ENCODE measurements at regions not wholly inside any gene's neighbourhood (a gene's known extent, or its start where the extent isn't known, plus 50 kb on each side); places are given as distances from the start of the nearest gene placed in this dataset.
"Not testable (repeated sequence)": the region's sequence is repeated elsewhere in the genome, so short reads cannot be mapped to it uniquely, and the experiment has no call there.

DNA sequence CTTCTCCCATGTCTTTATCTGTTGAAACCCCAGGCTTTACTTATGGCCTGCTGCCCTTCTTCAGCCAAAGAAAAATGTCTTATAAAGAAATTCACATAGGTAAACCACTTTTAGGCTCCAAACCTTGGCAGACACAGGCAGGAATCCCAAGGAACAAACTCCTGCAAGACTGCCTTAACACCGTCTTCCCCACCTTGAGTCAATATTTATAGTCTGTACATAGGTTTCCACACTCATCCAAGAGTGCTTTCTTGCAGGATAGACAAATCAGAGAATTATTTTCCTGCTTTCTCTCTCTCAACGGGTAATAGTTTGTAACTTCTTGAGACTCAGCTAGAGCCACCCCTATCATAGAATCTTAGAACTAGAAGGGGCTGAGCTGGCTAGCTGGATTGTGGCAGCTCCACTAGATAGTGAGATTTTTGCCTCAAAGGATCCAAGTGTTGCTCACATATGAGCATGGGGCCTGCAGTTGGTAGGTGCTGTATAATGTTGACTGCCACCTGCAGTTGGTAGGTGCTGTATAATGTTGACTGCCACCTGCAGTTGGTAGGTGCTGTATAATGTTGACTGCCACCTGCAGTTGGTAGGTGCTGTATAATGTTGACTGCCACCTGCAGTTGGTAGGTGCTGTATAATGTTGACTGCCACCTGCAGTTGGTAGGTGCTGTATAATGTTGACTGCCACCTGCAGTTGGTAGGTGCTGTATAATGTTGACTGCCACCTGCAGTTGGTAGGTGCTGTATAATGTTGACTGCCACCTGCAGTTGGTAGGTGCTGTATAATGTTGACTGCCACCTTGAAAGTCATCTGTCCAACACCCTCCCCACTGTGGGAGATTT, 142.5 kb downstream of the MINAR1 start:
- H3K27me3 ChIP-seq (ENCODE audit: insufficient read depth, low read length); H3K9ac ChIP-seq (ENCODE audit: low read depth, low read length); H3K4me3 ChIP-seq (ENCODE audit: low read length); H3K27ac ChIP-seq (ENCODE audit: low read depth, low read length); H3K9me3 ChIP-seq (ENCODE audit: insufficient read depth, low read depth, low read length); H3K4me1 ChIP-seq (ENCODE audit: insufficient read depth, low read length); H3K36me3 ChIP-seq (ENCODE audit: insufficient read depth, low read length): not testable (repeated sequence)
- WGBS, result 78% methylated on average over 2 of the region's 2 CpGs

DNA sequence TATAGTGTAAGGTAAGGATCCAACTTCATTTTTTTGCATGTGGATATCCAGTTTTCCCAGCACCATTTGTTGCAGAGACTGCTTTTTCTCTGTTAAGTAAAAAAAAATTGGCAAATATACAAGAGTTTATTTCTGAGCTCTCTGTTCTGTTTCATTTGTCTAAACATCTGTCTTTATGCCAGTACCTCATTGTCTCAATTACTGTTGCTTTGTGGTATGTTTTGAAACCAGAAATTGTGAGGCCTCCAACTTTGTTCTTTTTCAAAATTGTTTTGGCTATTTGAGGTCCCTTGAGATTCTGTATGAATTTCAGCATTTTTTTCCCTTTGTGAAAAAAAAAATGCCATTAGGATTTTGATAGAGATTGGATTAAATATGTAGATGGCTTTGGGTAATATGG, 150.5 kb downstream of the MINAR1 start:
- Histone ChIP-seq H3K9me3 (ENCODE audit: insufficient read depth, low read depth, low read length) (no peaks in the 10 kb centered on the region), H3K27ac (ENCODE audit: low read depth, low read length) (no peak overlapping the region), H3K36me3 (ENCODE audit: insufficient read depth, low read length) (no peaks in the 10 kb centered on the region), H3K4me1 (ENCODE audit: insufficient read depth, low read length) (no peaks in the 10 kb centered on the region), H3K4me3 (ENCODE audit: low read length) (no peak overlapping the region), H3K9ac (ENCODE audit: low read depth, low read length) (no peak overlapping the region), H3K27me3 (ENCODE audit: insufficient read depth, low read length) (no peaks in the 10 kb centered on the region; the same call in 1 of the 2 replicates)

DNA sequence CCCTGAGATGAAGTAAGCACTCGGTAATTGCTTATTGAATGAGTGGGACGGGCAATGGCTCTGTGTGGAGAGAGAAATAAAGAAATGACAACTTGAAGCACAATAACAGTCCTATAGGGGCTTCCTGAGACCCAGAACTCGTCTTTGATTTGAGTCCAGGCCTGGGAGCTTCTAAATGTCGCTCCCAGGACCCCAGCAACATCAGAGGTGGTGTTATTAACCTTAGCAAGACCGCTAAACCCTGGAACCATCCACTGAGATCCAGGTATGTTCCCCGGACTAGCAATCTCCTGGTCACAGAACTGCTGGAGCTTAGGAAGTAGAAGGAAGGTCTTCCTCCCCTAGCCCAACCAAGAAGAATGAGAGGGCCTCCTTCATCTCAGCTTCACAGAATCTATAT, 160.0 kb downstream of the MINAR1 start:
- no peak overlapping the region for H3K4me3 ChIP-seq (ENCODE audit: low read length)
- H3K9ac ChIP-seq (ENCODE audit: low read depth, low read length), result no peak overlapping the region
- H3K27ac ChIP-seq (ENCODE audit: low read depth, low read length), result no peak overlapping the region
- 89% methylated on average over 6 of the region's 6 CpGs for whole genome bisulfite sequencing
- no peaks in the 10 kb centered on the region for H3K9me3 ChIP-seq (ENCODE audit: insufficient read depth, low read depth, low read length)
- H3K36me3 ChIP-seq (ENCODE audit: insufficient read depth, low read length), result no peaks in the 10 kb centered on the region
- H3K4me1 ChIP-seq (ENCODE audit: insufficient read depth, low read length), result no peaks in the 10 kb centered on the region
- H3K27me3 ChIP-seq (ENCODE audit: insufficient read depth, low read length), result no peaks in the 10 kb centered on the region

DNA sequence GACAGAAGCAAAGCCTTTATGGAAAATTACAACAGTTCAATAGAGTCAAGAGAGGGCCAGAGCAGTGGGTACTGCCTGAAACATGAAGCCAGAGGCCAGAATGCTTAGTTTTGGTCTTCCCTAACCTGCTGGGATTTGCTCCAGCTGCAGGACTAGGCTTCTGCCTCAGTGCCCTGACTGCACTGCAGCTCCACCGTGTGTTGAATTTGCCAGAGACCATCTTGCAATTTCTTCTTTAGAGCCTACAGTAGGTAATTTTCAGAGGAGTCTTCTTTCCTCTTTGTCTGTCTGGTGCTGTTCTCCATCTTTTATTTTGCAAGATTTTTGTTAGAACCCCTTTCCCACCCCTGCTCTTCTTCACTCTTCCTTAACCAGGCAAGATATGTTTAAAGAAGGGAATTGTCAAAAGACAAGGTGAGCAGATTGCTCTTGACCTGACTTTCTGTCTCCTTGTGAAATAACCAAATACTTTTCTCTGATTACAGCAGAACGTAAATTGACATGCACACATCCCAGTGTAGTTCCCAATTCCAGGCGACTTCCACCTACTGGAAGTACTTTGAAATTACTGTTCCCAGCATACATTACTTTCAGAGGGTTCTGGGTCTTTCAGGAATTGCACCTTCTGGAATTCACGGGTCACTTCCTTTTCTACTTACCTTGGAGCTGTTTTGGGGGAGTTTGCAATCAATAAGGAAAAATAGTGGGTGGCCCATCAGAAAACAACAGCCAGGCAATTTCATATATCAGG, 161.2 kb downstream of the MINAR1 start:
- no peaks in the 10 kb centered on the region for H3K27me3 ChIP-seq (ENCODE audit: insufficient read depth, low read length)
- no peak overlapping the region for H3K4me3 ChIP-seq (ENCODE audit: low read length)
- H3K27ac ChIP-seq (ENCODE audit: low read depth, low read length), result no peak overlapping the region
- H3K4me1 ChIP-seq (ENCODE audit: insufficient read depth, low read length), result no peaks in the 10 kb centered on the region
- 71% methylated on average over 4 of the region's 4 CpGs for WGBS
- H3K9ac ChIP-seq (ENCODE audit: low read depth, low read length), result no peak overlapping the region
- no peaks in the 10 kb centered on the region for H3K36me3 ChIP-seq (ENCODE audit: insufficient read depth, low read length)
- no peaks in the 10 kb centered on the region for H3K9me3 ChIP-seq (ENCODE audit: insufficient read depth, low read depth, low read length)

DNA sequence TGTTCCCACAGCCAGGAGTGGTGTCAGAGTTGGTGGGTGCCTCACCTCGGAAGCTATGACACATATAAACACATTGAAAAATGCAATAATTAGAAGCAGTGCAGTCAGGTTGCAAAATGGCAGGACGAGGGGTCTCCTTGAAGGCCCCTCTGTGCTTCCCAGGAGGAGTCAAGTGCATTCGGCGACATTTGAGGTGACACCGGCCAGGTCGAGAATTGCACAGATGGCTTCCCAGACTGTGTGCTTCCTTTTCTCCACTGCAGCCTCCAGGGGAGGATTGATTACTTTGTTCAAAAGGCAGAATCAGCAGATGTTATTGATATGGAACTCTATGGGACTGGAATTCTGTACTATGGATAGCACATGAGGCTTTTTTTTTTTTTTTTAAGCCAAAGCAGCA, 163.2 kb downstream of the MINAR1 start:
- Histone ChIP-seq H3K4me3 (ENCODE audit: low read length) (no peak overlapping the region), H3K4me1 (ENCODE audit: insufficient read depth, low read length) (no peaks in the 10 kb centered on the region), H3K27me3 (ENCODE audit: insufficient read depth, low read length) (no peaks in the 10 kb centered on the region), H3K9ac (ENCODE audit: low read depth, low read length) (no peak overlapping the region), H3K27ac (ENCODE audit: low read depth, low read length) (no peak overlapping the region), H3K9me3 (ENCODE audit: insufficient read depth, low read depth, low read length) (no peaks in the 10 kb centered on the region), H3K36me3 (ENCODE audit: insufficient read depth, low read length) (no peaks in the 10 kb centered on the region)
- WGBS, result 94% methylated on average over 6 of the region's 6 CpGs

DNA sequence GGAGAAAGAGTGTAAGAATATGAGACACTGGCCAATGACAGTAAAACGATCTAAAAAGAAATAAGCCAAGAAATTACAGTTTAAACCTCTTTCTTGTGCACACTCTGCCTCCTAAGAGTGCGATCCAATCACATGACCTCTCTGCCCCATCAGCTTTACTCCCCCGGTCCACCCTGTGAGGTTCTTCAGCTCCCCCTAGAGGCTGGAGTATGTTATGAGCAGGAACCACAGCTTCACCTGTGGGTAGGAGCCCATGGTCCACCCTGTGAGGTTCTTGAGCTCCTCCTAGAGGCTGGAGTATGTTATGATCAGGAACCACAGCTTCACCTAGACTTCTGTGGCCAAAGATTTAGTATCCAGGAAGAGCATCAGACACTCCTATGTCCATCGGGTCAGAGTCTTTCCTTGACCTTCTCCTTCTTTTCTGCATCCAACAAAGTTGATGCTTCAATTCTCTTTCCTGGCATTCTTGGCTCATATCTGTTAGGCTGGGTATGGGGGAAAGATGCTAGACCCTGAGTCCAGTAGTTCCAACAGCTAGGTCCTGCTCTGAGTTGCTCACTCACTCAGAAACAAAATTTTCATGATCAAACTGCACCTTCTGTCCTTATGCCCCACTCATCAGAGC, 164.0 kb downstream of the MINAR1 start:
- no peaks in the 10 kb centered on the region for H3K27me3 ChIP-seq (ENCODE audit: insufficient read depth, low read length)
- no peaks in the 10 kb centered on the region for H3K9me3 ChIP-seq (ENCODE audit: insufficient read depth, low read depth, low read length)
- no peak overlapping the region for H3K27ac ChIP-seq (ENCODE audit: low read depth, low read length)
- H3K36me3 ChIP-seq (ENCODE audit: insufficient read depth, low read length), result no peaks in the 10 kb centered on the region
- 60% methylated on average over 4 of the region's 4 CpGs for WGBS
- H3K4me3 ChIP-seq (ENCODE audit: low read length), result no peak overlapping the region
- no peak overlapping the region for H3K9ac ChIP-seq (ENCODE audit: low read depth, low read length)
- H3K4me1 ChIP-seq (ENCODE audit: insufficient read depth, low read length), result no peaks in the 10 kb centered on the region

DNA sequence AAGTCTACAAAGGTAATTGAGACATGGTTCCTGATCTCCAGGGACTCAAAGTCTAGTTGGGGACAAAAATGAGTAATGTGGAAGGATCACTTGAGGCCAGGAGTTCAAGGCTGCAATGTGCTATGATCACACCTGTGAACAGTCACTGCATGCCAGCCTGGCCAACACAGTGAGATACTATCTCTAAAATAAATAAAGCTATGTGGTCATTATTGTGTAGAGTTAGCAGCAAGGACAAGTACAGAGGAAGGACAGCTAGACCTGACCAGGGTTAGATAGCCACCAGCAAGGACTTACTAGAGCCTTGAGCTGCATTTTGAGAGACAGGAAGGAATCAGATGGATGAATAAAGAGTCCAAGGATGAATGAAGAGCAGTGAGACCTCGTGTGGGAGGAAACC, 166.5 kb downstream of the MINAR1 start:
- 94% methylated on average over 1 of the region's 1 CpG for WGBS
- Histone ChIP-seq H3K36me3 (ENCODE audit: insufficient read depth, low read length) (no peaks in the 10 kb centered on the region), H3K4me3 (ENCODE audit: low read length) (no peak overlapping the region), H3K9me3 (ENCODE audit: insufficient read depth, low read depth, low read length) (no peaks in the 10 kb centered on the region), H3K4me1 (ENCODE audit: insufficient read depth, low read length) (no peaks in the 10 kb centered on the region), H3K27me3 (ENCODE audit: insufficient read depth, low read length) (no peaks in the 10 kb centered on the region), H3K9ac (ENCODE audit: low read depth, low read length) (no peak overlapping the region), H3K27ac (ENCODE audit: low read depth, low read length) (no peak overlapping the region)

DNA sequence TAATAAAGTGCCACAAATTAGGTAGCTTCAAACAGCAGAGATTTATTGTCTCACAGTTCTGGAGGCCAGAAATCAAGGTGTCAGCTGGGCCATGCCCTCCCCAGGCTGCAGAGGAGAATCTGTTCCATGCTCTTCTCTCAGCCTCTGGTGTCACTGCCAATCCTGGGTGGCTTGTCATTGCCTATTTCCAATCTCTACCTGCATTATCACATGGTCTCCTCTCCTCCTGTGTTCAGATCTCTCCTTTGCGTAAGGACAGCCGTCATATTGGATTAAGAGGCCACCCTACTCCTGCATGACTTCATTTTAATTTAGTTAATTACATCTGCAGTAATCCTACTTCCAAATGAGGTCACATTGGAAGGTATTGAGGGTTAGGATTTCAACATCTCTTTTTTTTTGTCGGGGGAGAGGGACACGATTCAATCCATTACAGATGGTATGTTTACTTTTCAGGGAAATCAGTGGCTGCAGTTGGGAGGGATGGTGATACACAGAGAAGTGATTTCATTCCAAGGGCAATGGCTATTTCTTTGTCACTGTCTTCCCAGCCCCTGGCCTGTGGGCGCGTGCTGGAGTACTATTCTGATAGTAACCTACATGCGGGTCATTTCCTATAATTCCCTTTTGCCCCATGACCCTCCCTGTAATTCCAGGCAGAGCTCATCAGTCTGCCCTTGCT, 169.4 kb downstream of the MINAR1 start:
- Histone ChIP-seq H3K4me3 (ENCODE audit: low read length) (no peak overlapping the region), H3K36me3 (ENCODE audit: insufficient read depth, low read length) (no peaks in the 10 kb centered on the region), H3K4me1 (ENCODE audit: insufficient read depth, low read length) (no peaks in the 10 kb centered on the region), H3K9ac (ENCODE audit: low read depth, low read length) (no peak overlapping the region), H3K27ac (ENCODE audit: low read depth, low read length) (no peak overlapping the region), H3K27me3 (ENCODE audit: insufficient read depth, low read length) (no peaks in the 10 kb centered on the region), H3K9me3 (ENCODE audit: insufficient read depth, low read depth, low read length) (no peaks in the 10 kb centered on the region)
- 89% methylated on average over 7 of the region's 7 CpGs for WGBS

DNA sequence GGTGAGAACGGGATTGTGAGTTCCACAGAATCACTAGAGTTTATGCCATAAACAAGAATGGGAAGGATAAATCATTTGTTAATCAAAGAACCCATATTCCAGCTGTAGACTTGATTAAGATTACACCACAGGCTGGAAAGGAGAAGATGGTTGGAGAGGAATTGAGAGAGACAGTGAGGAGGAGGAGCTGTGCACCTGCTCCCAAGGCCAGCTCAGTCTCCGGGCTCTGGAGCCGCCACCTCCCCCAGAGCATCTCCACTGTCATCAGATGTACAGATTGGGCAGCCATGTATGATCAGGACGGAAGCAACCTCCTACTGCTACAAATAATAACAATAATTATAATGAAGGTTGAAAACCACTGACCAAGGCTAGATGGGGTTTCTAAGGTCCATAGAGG, 170.0 kb downstream of the MINAR1 start:
- Histone ChIP-seq H3K36me3 (ENCODE audit: insufficient read depth, low read length) (no peaks in the 10 kb centered on the region), H3K4me1 (ENCODE audit: insufficient read depth, low read length) (no peaks in the 10 kb centered on the region), H3K27ac (ENCODE audit: low read depth, low read length) (no peak overlapping the region), H3K9me3 (ENCODE audit: insufficient read depth, low read depth, low read length) (no peaks in the 10 kb centered on the region), H3K9ac (ENCODE audit: low read depth, low read length) (no peak overlapping the region), H3K4me3 (ENCODE audit: low read length) (no peak overlapping the region), H3K27me3 (ENCODE audit: insufficient read depth, low read length) (no peaks in the 10 kb centered on the region)
- 90% methylated on average over 3 of the region's 4 CpGs for WGBS

DNA sequence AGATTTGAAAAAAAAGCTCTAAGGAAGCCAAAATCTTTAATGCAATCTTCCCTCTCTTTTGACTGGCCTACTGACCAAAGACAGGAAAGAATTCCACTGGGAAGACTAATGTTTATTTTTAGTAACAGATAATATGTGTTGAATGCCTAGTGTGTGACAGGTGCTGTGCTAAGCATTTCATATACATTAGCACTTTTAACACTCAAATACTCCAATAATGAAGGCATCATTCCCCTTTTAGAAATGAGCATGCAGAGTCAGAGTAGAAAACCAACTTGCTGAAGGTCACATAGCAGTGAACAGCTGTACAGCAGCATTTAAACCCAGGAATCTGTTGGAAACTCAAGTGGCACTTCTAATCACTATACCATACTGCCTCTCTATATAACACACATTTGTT, 170.6 kb downstream of the MINAR1 start:
- Histone ChIP-seq H3K4me3 (ENCODE audit: low read length) (no peak overlapping the region), H3K9ac (ENCODE audit: low read depth, low read length) (no peak overlapping the region), H3K27ac (ENCODE audit: low read depth, low read length) (no peak overlapping the region), H3K27me3 (ENCODE audit: insufficient read depth, low read length) (no peaks in the 10 kb centered on the region), H3K36me3 (ENCODE audit: insufficient read depth, low read length) (no peaks in the 10 kb centered on the region), H3K9me3 (ENCODE audit: insufficient read depth, low read depth, low read length) (no peaks in the 10 kb centered on the region), H3K4me1 (ENCODE audit: insufficient read depth, low read length) (no peaks in the 10 kb centered on the region)

DNA sequence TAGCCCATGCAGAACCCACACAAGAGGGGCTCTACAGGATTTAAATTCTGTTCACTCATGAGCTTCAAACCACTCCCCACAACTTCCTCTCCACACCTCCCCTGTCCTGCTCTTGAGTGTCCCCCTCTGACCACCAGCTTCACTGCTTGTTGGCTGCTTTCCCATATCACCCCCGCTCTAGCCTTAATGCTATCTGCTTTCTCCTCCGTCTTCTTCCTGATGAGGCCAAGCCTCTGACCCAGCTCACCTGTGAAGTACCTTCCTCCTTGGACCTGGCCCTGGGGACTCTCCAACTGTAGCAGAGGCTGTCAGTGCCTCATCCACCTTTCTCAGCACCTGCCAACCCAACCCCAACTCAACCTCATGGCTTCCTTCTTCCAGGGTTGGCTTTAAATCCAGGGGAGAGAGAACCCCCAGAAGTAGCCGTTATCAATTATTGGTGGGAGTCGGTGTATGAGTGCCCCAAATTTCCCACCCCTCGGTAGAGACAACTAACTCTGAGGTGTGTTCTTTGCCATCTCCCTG, 174.8 kb downstream of the MINAR1 start:
- H3K27me3 ChIP-seq (ENCODE audit: insufficient read depth, low read length), result no peaks in the 10 kb centered on the region
- H3K9ac ChIP-seq (ENCODE audit: low read depth, low read length), result no peak overlapping the region
- no peaks in the 10 kb centered on the region for H3K4me1 ChIP-seq (ENCODE audit: insufficient read depth, low read length)
- H3K36me3 ChIP-seq (ENCODE audit: insufficient read depth, low read length), result no peaks in the 10 kb centered on the region
- 91% methylated on average over 5 of the region's 5 CpGs for WGBS
- H3K27ac ChIP-seq (ENCODE audit: low read depth, low read length), result no peak overlapping the region
- no peaks in the 10 kb centered on the region for H3K9me3 ChIP-seq (ENCODE audit: insufficient read depth, low read depth, low read length)
- no peak overlapping the region for H3K4me3 ChIP-seq (ENCODE audit: low read length)

All from HUES64 (cell line).